MCF 10A (cell line): ENCODE measurements at regions not wholly inside any gene's neighbourhood (a gene's known extent, or its start where the extent isn't known, plus 50 kb on each side); places are given as distances from the start of the nearest gene placed in this dataset.
"Not testable (repeated sequence)": the region's sequence is repeated elsewhere in the genome, so short reads cannot be mapped to it uniquely, and the experiment has no call there.

ENCODE experiments used
- BruUV-seq: library from RNA; stranded (reverse); fragments of 400-500 nt; replicated peaks from 2 replicates; lab custom pipeline; 2021; lab: Mats Ljungman, UMichigan
- CTCF ChIA-PET: fragments of 300-600 bp; sonication (Branson Sonifier 250); formaldehyde crosslinking; extraction: SDS; loops from one replicate; lab custom pipeline; 2021; ENCODE audit warnings: antibody characterized with exemption, inconsistent platforms; lab: Yijun Ruan, JAX
- POLR2A ChIA-PET: fragments of 300-600, 350-650 bp; sonication (Branson Sonifier 250); formaldehyde crosslinking; extraction: SDS; loops from one replicate; lab custom pipeline; 2020; ENCODE audit warnings: antibody characterized with exemption, inconsistent platforms; lab: Yijun Ruan, JAX
- DNase-seq: peaks from one replicate; pipeline ENCODE4 v3.0.0-alpha.2; 2018; ENCODE audit not compliant: unreplicated experiment
- H3K27ac Mint-ChIP-seq: one replicate; pipeline ENCODE4 v1.8.0; 2022; ENCODE audit warnings: mild to moderate bottlenecking, low read depth, mixed read lengths; ENCODE audit not compliant: unreplicated experiment
- H3K27me3 Mint-ChIP-seq: one replicate; pipeline ENCODE4 v1.8.0; 2022; ENCODE audit warnings: mixed read lengths; ENCODE audit not compliant: insufficient read depth, unreplicated experiment
- H3K36me3 Mint-ChIP-seq: one replicate; pipeline ENCODE4 v1.8.0; 2022; ENCODE audit warnings: mild to moderate bottlenecking, moderate library complexity, mixed read lengths; ENCODE audit not compliant: insufficient read depth, unreplicated experiment
- H3K4me1 Mint-ChIP-seq: one replicate; pipeline ENCODE4 v1.8.0; 2022; ENCODE audit warnings: mixed read lengths; ENCODE audit not compliant: insufficient read depth, unreplicated experiment
- H3K4me3 Mint-ChIP-seq: one replicate; pipeline ENCODE4 v1.8.0; 2022; ENCODE audit warnings: mild to moderate bottlenecking, moderate library complexity, mixed read lengths; ENCODE audit not compliant: unreplicated experiment
- H3K9me3 Mint-ChIP-seq: one replicate; pipeline ENCODE4 v1.8.0; 2022; ENCODE audit warnings: mixed read lengths; ENCODE audit not compliant: unreplicated experiment
- intact Hi-C: fragments of 100-400 bp; cut with micrococcal nuclease; formaldehyde crosslinking; loops from 2 replicates; pipeline ENCODE4 v1.14.1; 2022
- TF ChIP-seq, protein P1 (sequence below): fragments of 200-600 bp; IDR thresholded peaks from one replicate; pipeline ENCODE4 v1.8.0; 2022; ENCODE audit warnings: antibody characterized with exemption, mild to moderate bottlenecking; ENCODE audit not compliant: unreplicated experiment

DNA sequence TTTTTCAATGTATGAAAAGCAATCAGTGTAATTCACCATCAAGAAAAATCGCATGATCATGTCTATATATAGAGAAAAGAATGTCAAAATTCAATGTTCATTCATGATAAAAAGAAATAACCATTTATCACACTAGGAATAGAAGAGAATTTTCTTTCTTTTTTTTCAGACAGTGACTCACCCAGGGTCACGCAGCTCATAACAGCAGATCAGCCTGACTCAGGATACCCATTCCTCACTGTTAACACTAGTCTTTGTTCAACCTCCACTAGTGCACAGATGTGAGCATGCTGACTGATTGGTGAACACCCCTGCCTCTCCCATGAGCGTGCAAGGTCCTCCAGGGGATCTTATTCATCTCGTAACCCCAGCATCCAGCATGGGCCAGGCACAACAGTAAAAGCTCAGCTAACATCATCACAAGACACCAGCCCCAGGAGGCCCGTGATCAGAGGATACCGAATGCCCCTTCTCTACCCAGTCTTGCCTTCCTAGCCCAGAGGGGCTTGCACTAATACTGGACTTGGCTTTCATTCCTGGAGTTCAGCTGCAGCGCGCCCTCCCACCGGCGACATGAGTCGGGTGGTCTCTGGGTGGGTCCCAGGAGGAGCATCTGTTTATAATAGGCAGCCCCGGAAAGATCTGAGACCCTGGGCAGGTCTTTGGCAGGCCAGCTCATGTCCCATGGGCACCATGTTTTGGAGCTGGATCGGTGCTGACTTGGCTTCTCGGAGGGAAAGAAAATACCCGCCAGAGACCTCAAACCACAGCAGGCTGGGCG is 539.5 kb upstream of the SLC10A2 start:
- no peaks in the 10 kb centered on the region for H3K4me1 Mint-ChIP-seq
- POLR2A ChIA-PET, result no interaction called here
- no peak overlapping the region for H3K27ac Mint-ChIP-seq
- H3K27me3 Mint-ChIP-seq, result no peaks in the 10 kb centered on the region
- CTCF ChIA-PET, result no interaction called here
- DNase-seq, result no peak
- H3K9me3 Mint-ChIP-seq, result peaks cover 5% of the 10 kb centered on the region
- H3K4me3 Mint-ChIP-seq, result no peak overlapping the region
- no peaks in the 10 kb centered on the region for H3K36me3 Mint-ChIP-seq
- TF ChIP-seq, protein P1, sequence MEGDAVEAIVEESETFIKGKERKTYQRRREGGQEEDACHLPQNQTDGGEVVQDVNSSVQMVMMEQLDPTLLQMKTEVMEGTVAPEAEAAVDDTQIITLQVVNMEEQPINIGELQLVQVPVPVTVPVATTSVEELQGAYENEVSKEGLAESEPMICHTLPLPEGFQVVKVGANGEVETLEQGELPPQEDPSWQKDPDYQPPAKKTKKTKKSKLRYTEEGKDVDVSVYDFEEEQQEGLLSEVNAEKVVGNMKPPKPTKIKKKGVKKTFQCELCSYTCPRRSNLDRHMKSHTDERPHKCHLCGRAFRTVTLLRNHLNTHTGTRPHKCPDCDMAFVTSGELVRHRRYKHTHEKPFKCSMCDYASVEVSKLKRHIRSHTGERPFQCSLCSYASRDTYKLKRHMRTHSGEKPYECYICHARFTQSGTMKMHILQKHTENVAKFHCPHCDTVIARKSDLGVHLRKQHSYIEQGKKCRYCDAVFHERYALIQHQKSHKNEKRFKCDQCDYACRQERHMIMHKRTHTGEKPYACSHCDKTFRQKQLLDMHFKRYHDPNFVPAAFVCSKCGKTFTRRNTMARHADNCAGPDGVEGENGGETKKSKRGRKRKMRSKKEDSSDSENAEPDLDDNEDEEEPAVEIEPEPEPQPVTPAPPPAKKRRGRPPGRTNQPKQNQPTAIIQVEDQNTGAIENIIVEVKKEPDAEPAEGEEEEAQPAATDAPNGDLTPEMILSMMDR, result no peak
- BruUV-seq, result no TSS peak
- intact Hi-C loops, result no loop called here

DNA sequence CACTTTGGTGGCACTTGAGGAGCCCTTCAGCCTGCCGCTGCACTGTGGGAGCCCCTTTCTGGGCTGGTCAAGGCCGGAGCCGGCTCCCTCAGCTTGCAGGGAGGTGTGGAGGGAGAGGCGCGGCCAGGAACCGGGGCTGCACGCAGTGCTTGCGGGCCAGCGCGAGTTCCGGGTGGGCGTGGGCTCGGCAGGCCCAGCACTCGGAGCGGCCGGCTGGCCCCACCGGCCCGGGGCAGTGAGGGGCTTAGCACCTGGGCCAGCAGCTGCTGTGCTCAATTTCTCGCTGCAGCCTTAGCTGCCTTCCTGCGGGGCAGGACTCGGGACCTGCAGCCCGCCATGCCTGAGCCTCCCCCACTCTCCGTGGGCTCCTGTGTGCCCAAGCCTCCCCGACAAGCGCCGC is 533.7 kb upstream of the SLC10A2 start:
- intact Hi-C loops, DNase-seq, H3K27ac Mint-ChIP-seq, H3K4me1 Mint-ChIP-seq, CTCF ChIA-PET, H3K9me3 Mint-ChIP-seq, H3K4me3 Mint-ChIP-seq, BruUV-seq, H3K36me3 Mint-ChIP-seq, POLR2A ChIA-PET, H3K27me3 Mint-ChIP-seq: not testable (repeated sequence)

DNA sequence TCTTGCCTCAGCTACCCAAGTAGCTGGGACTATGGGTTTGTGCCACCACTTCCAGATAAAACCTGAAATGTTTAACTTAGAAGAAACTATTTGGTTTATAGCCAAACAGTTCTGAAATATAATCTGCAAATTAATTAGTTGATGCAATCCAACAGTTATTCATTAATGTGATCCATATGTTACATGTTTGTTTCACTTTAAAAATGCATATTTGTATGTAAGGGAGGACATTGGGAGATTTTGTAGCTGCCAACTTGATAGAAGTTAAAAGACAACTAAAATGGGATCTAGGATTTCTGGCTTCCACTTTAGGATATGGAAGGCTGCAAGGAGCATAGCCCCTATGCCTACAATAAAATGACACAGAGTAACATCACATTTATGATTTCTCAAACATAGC is 532.5 kb upstream of the SLC10A2 start:
- no peaks in the 10 kb centered on the region for H3K27me3 Mint-ChIP-seq
- no peaks in the 10 kb centered on the region for H3K36me3 Mint-ChIP-seq
- ChIA-PET POLR2A (no interaction called here), CTCF (interaction anchor here (0.7 kb wide), 1 partner anchor 40 kb away, joined by 4 read pairs; no protein-coding TSS in a partner anchor)
- H3K27ac Mint-ChIP-seq, result no peak overlapping the region
- no TSS peak for BruUV-seq
- TF ChIP-seq, protein P1, result no peak
- H3K4me3 Mint-ChIP-seq, result no peak overlapping the region
- H3K4me1 Mint-ChIP-seq, result no peaks in the 10 kb centered on the region
- DNase-seq, result no peak
- intact Hi-C loops, result no loop called here
- no peaks in the 10 kb centered on the region for H3K9me3 Mint-ChIP-seq

DNA sequence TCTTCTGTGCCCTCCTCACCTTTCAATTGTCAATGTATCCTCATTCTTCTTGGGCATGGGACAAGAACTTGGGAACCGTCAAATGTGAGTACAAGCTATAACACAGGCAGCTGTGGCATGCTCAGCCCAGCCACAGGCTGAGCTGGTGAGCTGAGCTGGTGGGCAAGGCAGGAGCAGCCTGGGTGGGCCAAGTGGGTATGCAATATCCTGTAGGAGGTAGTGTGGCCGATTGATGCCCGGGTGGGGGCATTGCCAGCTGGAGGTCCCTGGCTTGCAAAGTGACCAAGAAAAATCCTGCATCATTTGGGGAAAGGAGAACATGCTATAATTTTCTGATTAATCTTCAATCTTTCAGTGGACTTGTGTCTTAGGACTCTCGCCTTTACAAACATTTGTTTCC is 507.2 kb upstream of the SLC10A2 start:
- intact Hi-C loops, result no loop called here
- CTCF ChIA-PET, result no interaction called here
- Mint-ChIP-seq H3K4me3 (no peak overlapping the region), H3K4me1 (peaks cover 7% of the 10 kb centered on the region), H3K36me3 (no peaks in the 10 kb centered on the region), H3K27ac (no peak overlapping the region), H3K27me3 (no peaks in the 10 kb centered on the region), H3K9me3 (peaks cover 6% of the 10 kb centered on the region)
- POLR2A ChIA-PET, result no interaction called here
- no peak for DNase-seq
- TF ChIP-seq, protein P1, result no peak
- BruUV-seq, result no TSS peak
